ENCODE measurements at regions not wholly inside any gene's neighbourhood (a gene's known extent, or its start where the extent isn't known, plus 50 kb on each side); places are given as distances from the start of the nearest gene placed in this dataset.

GRCh38 chr7:86155623-86156022 lies 488.1 kb upstream of the GRM3 start:
- no peak for TF ChIP-seq CTCF (IDR thresholded peaks at IDR 0.05)
- TF ChIP-seq POLR2A (IDR thresholded peaks at IDR 0.05) = no peak

Measured in heart left ventricle (tissue), 13 donors.